HEK293 (cell line): ENCODE measurements at regions not wholly inside any gene's neighbourhood (a gene's known extent, or its start where the extent isn't known, plus 50 kb on each side); places are given as distances from the start of the nearest gene placed in this dataset.

Experiments used
- CTCF ChIA-PET: fragments of 350-600 bp; formaldehyde crosslinking; extraction: SDS; loops from one replicate; lab custom pipeline; 2021; ENCODE audit warnings: antibody characterized with exemption; lab: Yijun Ruan, JAX
- POLR2A ChIA-PET: fragments of 300-600 bp; formaldehyde crosslinking; extraction: SDS; loops from one replicate; lab custom pipeline; 2020; ENCODE audit warnings: antibody characterized with exemption, inconsistent platforms; lab: Yijun Ruan, JAX
- H3K27ac ChIP-seq: fragments of 200-500 bp; sonication (Bioruptor generic); 2 replicates; pipeline ENCODE4 v1.5.1; 2014; ENCODE audit warnings: low read depth, low read length, control low read depth, inconsistent platforms; ENCODE audit errors: extremely low read depth
- H3K36me3 ChIP-seq, 2 experiments: fragments of 200-500 bp in 1 of 2; sonication (Bioruptor generic) in 1 of 2; 1 replicate in 1 of 2; 2 replicates in 1 of 2; pipeline ENCODE4 v1.5.1; 2014 to 2017; ENCODE audit warnings: inconsistent platforms in 2 of 2, low read length in 2 of 2; ENCODE audit not compliant: control insufficient read depth in 2 of 2, insufficient read depth in 1 of 2
- H3K4me1 ChIP-seq: fragments of 200-500 bp; sonication (Bioruptor generic); 2 replicates; pipeline ENCODE4 v1.5.1; 2014; ENCODE audit warnings: mild to moderate bottlenecking, low read length, inconsistent platforms; ENCODE audit not compliant: control insufficient read depth, insufficient read depth
- H3K4me3 ChIP-seq: 2 replicates; pipeline ENCODE4 v1.5.1; 2011; ENCODE audit warnings: low read depth, mild to moderate bottlenecking, control low read depth, low read length, moderate library complexity
- H3K9me3 ChIP-seq: fragments of 200-500 bp; sonication (Bioruptor generic); 2 replicates; pipeline ENCODE4 v1.5.1; 2014; ENCODE audit warnings: low read depth, low read length, inconsistent platforms; ENCODE audit not compliant: control insufficient read depth, insufficient read depth
- KLF16 ChIP-seq: fragments of 450-650 bp; formaldehyde crosslinking; IDR thresholded peaks from 2 replicates; pipeline ENCODE4 v1.5.1; 2017; ENCODE audit warnings: missing biosample characterization, missing genetic modification characterization
- SETDB1 ChIP-seq: IDR thresholded peaks from one replicate; pipeline ENCODE4 v1.6.1; 2017; ENCODE audit warnings: mild to moderate bottlenecking, low read length, moderate library complexity, mixed read lengths; ENCODE audit not compliant: insufficient read length
- SP3 ChIP-seq: fragments of 450-650 bp; formaldehyde crosslinking; IDR thresholded peaks from 2 replicates; pipeline ENCODE4 v1.5.1; 2016; ENCODE audit warnings: missing biosample characterization, missing genetic modification characterization
- TCF7L2 ChIP-seq: IDR thresholded peaks from 2 replicates; pipeline ENCODE4 v1.6.1; 2011; ENCODE audit warnings: low read depth, mild to moderate bottlenecking, inconsistent platforms, low read length, moderate library complexity, borderline replicate concordance
- YY2 ChIP-seq: fragments of 450-650 bp; formaldehyde crosslinking; IDR thresholded peaks from 2 replicates; pipeline ENCODE4 v1.5.1; 2016; ENCODE audit warnings: missing biosample characterization, missing genetic modification characterization
- ZBTB20 ChIP-seq: fragments of 450-650 bp; formaldehyde crosslinking; IDR thresholded peaks from 2 replicates; pipeline ENCODE4 v1.5.1; 2016; ENCODE audit warnings: missing biosample characterization, missing genetic modification characterization
- ZFP69B ChIP-seq: fragments of 450-650 bp; formaldehyde crosslinking; IDR thresholded peaks from 2 replicates; pipeline ENCODE4 v1.5.1; 2016; ENCODE audit warnings: missing biosample characterization, missing genetic modification characterization
- ZNF157 ChIP-seq: fragments of 450-650 bp; formaldehyde crosslinking; IDR thresholded peaks from 2 replicates; pipeline ENCODE4 v1.5.1; 2016; ENCODE audit warnings: missing biosample characterization, missing genetic modification characterization
- ZNF19 ChIP-seq: fragments of 450-650 bp; formaldehyde crosslinking; IDR thresholded peaks from 2 replicates; pipeline ENCODE4; 2016; ENCODE audit warnings: missing biosample characterization, missing genetic modification characterization, low read depth
- ZNF274 ChIP-seq, 2 experiments: fragments of 200-500 bp in 1 of 2; fragments of 450-650 bp in 1 of 2; sonication (Bioruptor generic) in 1 of 2; formaldehyde crosslinking in 1 of 2; IDR thresholded peaks; 2 replicates each; pipeline versions ENCODE4 v1.5.1 to v1.6.1; 2014 to 2016; ENCODE audit warnings: borderline replicate concordance in 1 of 2, inconsistent platforms in 1 of 2, low read length in 1 of 2, missing biosample characterization in 1 of 2, missing genetic modification characterization in 1 of 2
- ZNF391 ChIP-seq: fragments of 450-650 bp; formaldehyde crosslinking; IDR thresholded peaks from 2 replicates; pipeline ENCODE4 v1.5.1; 2016; ENCODE audit warnings: low read depth, missing biosample characterization, missing genetic modification characterization, borderline replicate concordance
- ZNF544 ChIP-seq: fragments of 450-650 bp; formaldehyde crosslinking; IDR thresholded peaks from 2 replicates; pipeline ENCODE4 v1.5.0; 2017; ENCODE audit warnings: missing biosample characterization, missing genetic modification characterization
- ZNF747 ChIP-seq: fragments of 450-650 bp; formaldehyde crosslinking; IDR thresholded peaks from 2 replicates; pipeline ENCODE4 v1.5.1; 2016; ENCODE audit warnings: missing biosample characterization, missing genetic modification characterization
- ZNF792 ChIP-seq: fragments of 450-650 bp; formaldehyde crosslinking; IDR thresholded peaks from 2 replicates; pipeline ENCODE4 v1.5.1; 2016; ENCODE audit warnings: missing biosample characterization, missing genetic modification characterization
- ZNF830 ChIP-seq: fragments of 450-650 bp; IDR thresholded peaks from 2 replicates; pipeline ENCODE4 v1.5.0; 2018; ENCODE audit warnings: missing biosample characterization, missing genetic modification characterization, low read depth, mild to moderate bottlenecking, moderate library complexity
- ZNF843 ChIP-seq: fragments of 450-650 bp; formaldehyde crosslinking; IDR thresholded peaks from 2 replicates; pipeline ENCODE4 v1.5.1; 2016; ENCODE audit warnings: missing biosample characterization, missing genetic modification characterization
- TF ChIP-seq, protein P1 (sequence below): sonication (generic); formaldehyde crosslinking; IDR thresholded peaks from 2 replicates; pipeline ENCODE4 v1.8.1; 2022; ENCODE audit warnings: mild to moderate bottlenecking, moderate library complexity, missing genetic modification reagents

DNA sequence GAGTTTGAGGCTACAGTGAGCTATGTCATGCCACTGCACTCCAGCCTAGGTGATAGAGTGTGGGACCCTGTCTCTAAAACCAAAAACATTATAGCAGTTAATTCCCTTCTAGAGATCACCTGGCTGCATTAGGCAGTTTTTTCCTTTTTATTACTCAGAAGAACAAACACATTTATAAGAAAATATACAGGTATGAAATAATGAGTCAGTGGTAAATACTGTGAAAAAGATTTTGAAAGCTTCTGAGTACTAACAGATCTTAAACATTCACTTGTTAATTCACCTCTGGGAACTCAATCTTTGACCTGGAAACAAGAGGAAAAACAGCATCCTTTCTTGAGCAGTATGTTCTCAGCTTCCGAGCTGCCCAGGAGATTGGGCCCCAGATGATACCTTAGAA, 64.1 kb downstream of the UCHL1 start (continued):
- TF ChIP-seq, protein P1, sequence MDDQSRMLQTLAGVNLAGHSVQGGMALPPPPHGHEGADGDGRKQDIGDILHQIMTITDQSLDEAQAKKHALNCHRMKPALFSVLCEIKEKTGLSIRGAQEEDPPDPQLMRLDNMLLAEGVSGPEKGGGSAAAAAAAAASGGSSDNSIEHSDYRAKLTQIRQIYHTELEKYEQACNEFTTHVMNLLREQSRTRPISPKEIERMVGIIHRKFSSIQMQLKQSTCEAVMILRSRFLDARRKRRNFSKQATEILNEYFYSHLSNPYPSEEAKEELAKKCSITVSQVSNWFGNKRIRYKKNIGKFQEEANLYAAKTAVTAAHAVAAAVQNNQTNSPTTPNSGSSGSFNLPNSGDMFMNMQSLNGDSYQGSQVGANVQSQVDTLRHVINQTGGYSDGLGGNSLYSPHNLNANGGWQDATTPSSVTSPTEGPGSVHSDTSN (CRISPR knock-in tag) = no peak
- TF ChIP-seq ZNF792 (tag by site-specific recombination) (no peak), YY2 (no peak), ZBTB20 (no peak), ZNF843 (tag by site-specific recombination) (no peak), ZNF391 (tag by site-specific recombination) (no peak)
- TF ChIP-seq, all 188 proteins: peak for 0

DNA sequence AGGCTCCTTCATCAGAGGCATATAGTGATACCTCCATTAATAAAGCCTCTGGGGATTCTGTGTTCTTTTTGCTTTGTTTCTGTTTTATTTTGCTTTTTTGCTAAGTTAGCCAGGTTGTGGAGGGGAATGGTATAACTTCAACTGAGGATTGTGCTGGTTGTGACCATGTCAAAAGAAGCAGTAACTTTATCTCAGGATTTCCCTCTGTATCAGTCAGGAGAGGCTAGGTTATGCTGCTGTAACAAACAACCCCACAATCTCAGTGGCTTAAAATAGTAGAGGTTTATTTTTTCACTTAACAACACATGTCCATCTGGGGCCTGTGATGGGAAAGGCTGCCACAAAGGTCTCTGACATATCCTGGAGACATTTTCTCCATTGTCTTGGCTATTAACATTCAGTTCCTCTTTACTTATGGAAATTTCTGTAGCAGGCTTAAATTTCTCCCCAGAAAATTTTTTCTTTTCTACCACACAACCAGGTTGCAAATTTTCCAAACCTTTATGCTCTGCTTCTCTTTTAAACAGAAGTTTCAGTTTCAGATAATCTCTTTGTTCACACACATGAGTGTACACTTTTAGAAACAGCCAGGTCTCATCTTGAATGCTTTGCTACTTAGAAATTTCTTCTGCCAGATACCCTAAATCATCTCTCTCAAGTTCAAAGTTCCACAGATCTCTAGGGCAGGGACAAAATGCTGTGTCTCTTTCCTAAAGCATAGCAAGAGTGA, 64.7 kb downstream of the UCHL1 start:
- TF ChIP-seq KLF16 (tag by site-specific recombination) = no peak
- TF ChIP-seq SETDB1 = peak; percentile 49
- TF ChIP-seq, all 188 proteins: peak for 1
- H3K9me3 ChIP-seq = no peaks in the 10 kb centered on the region
- ChIA-PET CTCF (no interaction called here), POLR2A (no interaction called here)
- H3K36me3 ChIP-seq = no peaks in the 10 kb centered on the region
- H3K27ac ChIP-seq = no peak overlapping the region
- no peak overlapping the region for H3K4me3 ChIP-seq
- no peaks in the 10 kb centered on the region for H3K4me1 ChIP-seq

DNA sequence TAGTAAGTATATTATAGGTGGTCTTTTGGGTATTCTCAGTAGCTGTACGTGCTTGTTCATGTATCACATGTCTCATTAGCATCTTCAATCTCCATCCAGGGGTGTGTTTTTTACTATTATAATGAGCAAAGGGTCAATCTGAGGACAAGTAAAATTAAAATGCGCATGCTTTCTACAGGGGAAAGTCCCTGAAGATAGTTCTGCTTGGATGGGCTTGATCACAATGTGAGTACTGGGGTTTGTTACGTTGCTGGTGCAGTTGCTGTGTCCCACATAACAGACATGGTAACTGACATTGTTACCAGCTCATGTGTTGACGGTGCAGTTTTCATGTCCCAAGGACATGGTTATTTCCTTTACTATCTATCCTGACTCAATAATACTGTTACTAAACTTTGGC, 65.9 kb downstream of the UCHL1 start:
- no peaks in the 10 kb centered on the region for H3K4me1 ChIP-seq
- no peaks in the 10 kb centered on the region for H3K9me3 ChIP-seq
- POLR2A ChIA-PET = no interaction called here
- H3K27ac ChIP-seq = no peak overlapping the region
- H3K4me3 ChIP-seq = no peak overlapping the region
- CTCF ChIA-PET = no interaction called here
- TF ChIP-seq ZNF830 (no peak), TCF7L2 (no peak)
- no peaks in the 10 kb centered on the region for H3K36me3 ChIP-seq

DNA sequence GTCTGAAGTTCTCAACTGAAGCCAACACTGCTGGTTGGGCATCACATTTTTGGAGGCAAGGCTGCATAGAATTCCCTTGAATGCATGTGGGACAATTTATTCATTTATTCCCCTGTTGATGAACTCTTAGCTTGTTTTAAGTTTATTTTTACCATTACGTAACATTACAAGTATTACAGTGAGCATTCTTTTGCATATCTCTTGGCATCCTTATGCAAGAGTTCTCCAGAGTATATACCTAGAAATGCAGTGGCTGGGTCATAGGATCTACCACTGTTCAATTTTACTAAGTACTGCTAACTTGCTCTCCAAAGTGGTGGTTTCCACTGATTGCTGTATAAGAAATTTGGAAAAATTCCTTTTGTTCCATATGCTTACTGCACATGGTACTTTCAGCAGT, 66.5 kb downstream of the UCHL1 start:
- Histone ChIP-seq H3K9me3 (no peaks in the 10 kb centered on the region), H3K4me1 (no peaks in the 10 kb centered on the region), H3K36me3 (no peaks in the 10 kb centered on the region), H3K4me3 (no peak overlapping the region), H3K27ac (no peak overlapping the region)
- TF ChIP-seq ZNF19 (tag by site-specific recombination) (no peak), ZFP69B (tag by site-specific recombination) (no peak), ZNF747 (tag by site-specific recombination) (no peak), ZNF274 (IDR thresholded peaks at IDR 0.05; ENCODE audit: low read length) (no peak), ZNF274 (tag by site-specific recombination; IDR thresholded peaks at IDR 0.05; ENCODE audit: borderline replicate concordance) (no peak), SP3 (tag by site-specific recombination) (no peak), ZNF544 (tag by site-specific recombination) (no peak), ZNF157 (tag by site-specific recombination) (no peak)
- ChIA-PET CTCF (no interaction called here), POLR2A (interaction anchor here (0.7 kb wide), 1 partner anchor 44 kb away, joined by 3 read pairs; no protein-coding TSS in a partner anchor)
